ENCODE measurements at regions not wholly inside any gene's neighbourhood (a gene's known extent, or its start where the extent isn't known, plus 50 kb on each side); places are given as distances from the start of the nearest gene placed in this dataset.

- no peaks in the 10 kb centered on the region for H3K27me3 ChIP-seq (ENCODE audit: control insufficient read depth in 2 of 2, insufficient read depth in 2 of 2, low read length in 2 of 2)
- no peak overlapping the region for H3K27ac ChIP-seq (ENCODE audit: low read depth in 2 of 2, low read length in 2 of 2)
- H3K4me1 ChIP-seq (ENCODE audit: control insufficient read depth in 2 of 2, insufficient read depth in 2 of 2, low read length in 2 of 2) = no peaks in the 10 kb centered on the region
- no peaks in the 10 kb centered on the region for H3K9me3 ChIP-seq (ENCODE audit: control insufficient read depth in 2 of 2, low read length in 2 of 2)
- no peak overlapping the region for H3K9ac ChIP-seq (ENCODE audit: low read depth in 1 of 2, low read length in 2 of 2)
- H3K36me3 ChIP-seq (ENCODE audit: control insufficient read depth in 2 of 2, insufficient read depth in 2 of 2, low read length in 2 of 2) = no peaks in the 10 kb centered on the region
- no peak overlapping the region for H3K4me3 ChIP-seq (ENCODE audit: low read length in 2 of 2)
Observed at GRCh38 chrX:22424122-22424915, 151.6 kb downstream of the CBLL2 start.

- no peak overlapping the region for H3K4me3 ChIP-seq (ENCODE audit: low read length in 2 of 2)
- no peak overlapping the region for H3K9ac ChIP-seq (ENCODE audit: low read depth in 1 of 2, low read length in 2 of 2)
- H3K36me3 ChIP-seq (ENCODE audit: control insufficient read depth in 2 of 2, insufficient read depth in 2 of 2, low read length in 2 of 2) = no peaks in the 10 kb centered on the region
- H3K27ac ChIP-seq (ENCODE audit: low read depth in 2 of 2, low read length in 2 of 2) = no peak overlapping the region
- H3K27me3 ChIP-seq (ENCODE audit: control insufficient read depth in 2 of 2, insufficient read depth in 2 of 2, low read length in 2 of 2) = no peaks in the 10 kb centered on the region
- no peaks in the 10 kb centered on the region for H3K9me3 ChIP-seq (ENCODE audit: control insufficient read depth in 2 of 2, low read length in 2 of 2)
- H3K4me1 ChIP-seq (ENCODE audit: control insufficient read depth in 2 of 2, insufficient read depth in 2 of 2, low read length in 2 of 2) = no peaks in the 10 kb centered on the region
Observed at GRCh38 chrX:22424919-22425318, 152.2 kb downstream of the CBLL2 start.

- Histone ChIP-seq H3K4me1 (ENCODE audit: control insufficient read depth in 2 of 2, insufficient read depth in 2 of 2, low read length in 2 of 2) (no peaks in the 10 kb centered on the region), H3K27ac (ENCODE audit: low read depth in 2 of 2, low read length in 2 of 2) (no peak overlapping the region), H3K36me3 (ENCODE audit: control insufficient read depth in 2 of 2, insufficient read depth in 2 of 2, low read length in 2 of 2) (no peaks in the 10 kb centered on the region), H3K27me3 (ENCODE audit: control insufficient read depth in 2 of 2, insufficient read depth in 2 of 2, low read length in 2 of 2) (no peaks in the 10 kb centered on the region), H3K9ac (ENCODE audit: low read depth in 1 of 2, low read length in 2 of 2) (no peak overlapping the region), H3K9me3 (ENCODE audit: control insufficient read depth in 2 of 2, low read length in 2 of 2) (no peaks in the 10 kb centered on the region), H3K4me3 (ENCODE audit: low read length in 2 of 2) (no peak overlapping the region)
Observed at GRCh38 chrX:22429704-22430103, 157.0 kb downstream of the CBLL2 start.

DNA sequence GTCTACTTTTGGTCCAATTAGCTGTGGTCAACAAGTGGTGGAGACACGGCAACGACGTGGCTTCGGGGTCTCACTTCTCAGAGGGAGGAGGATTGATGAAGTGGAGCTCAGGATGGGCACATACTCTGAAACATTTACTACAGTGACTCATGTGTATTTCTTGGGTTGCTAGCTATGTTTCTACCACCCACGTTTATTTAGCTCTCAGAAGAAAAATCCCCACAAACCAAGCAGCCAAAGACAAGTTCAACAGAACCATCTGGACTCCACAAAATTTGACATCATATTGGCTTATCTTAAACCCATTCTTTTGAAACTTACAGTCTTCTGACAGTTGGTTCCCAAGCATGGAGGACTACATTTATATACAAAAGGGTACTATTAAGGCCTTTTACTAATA is 158.0 kb downstream of the CBLL2 start:
- H3K4me1 ChIP-seq (ENCODE audit: control insufficient read depth in 2 of 2, insufficient read depth in 2 of 2, low read length in 2 of 2) = no peaks in the 10 kb centered on the region
- no peaks in the 10 kb centered on the region for H3K9me3 ChIP-seq (ENCODE audit: control insufficient read depth in 2 of 2, low read length in 2 of 2)
- no peak overlapping the region for H3K4me3 ChIP-seq (ENCODE audit: low read length in 2 of 2)
- H3K9ac ChIP-seq (ENCODE audit: low read depth in 1 of 2, low read length in 2 of 2) = no peak overlapping the region
- H3K27me3 ChIP-seq (ENCODE audit: control insufficient read depth in 2 of 2, insufficient read depth in 2 of 2, low read length in 2 of 2) = no peaks in the 10 kb centered on the region
- H3K36me3 ChIP-seq (ENCODE audit: control insufficient read depth in 2 of 2, insufficient read depth in 2 of 2, low read length in 2 of 2) = no peaks in the 10 kb centered on the region
- H3K27ac ChIP-seq (ENCODE audit: low read depth in 2 of 2, low read length in 2 of 2) = no peak overlapping the region

GRCh38 chrX:22433292-22434070 is 160.8 kb downstream of the CBLL2 start:
- H3K9me3 ChIP-seq (ENCODE audit: control insufficient read depth in 2 of 2, low read length in 2 of 2) = no peaks in the 10 kb centered on the region
- no peak overlapping the region for H3K27ac ChIP-seq (ENCODE audit: low read depth in 2 of 2, low read length in 2 of 2)
- no peaks in the 10 kb centered on the region for H3K36me3 ChIP-seq (ENCODE audit: control insufficient read depth in 2 of 2, insufficient read depth in 2 of 2, low read length in 2 of 2)
- H3K9ac ChIP-seq (ENCODE audit: low read depth in 1 of 2, low read length in 2 of 2) = no peak overlapping the region
- H3K4me3 ChIP-seq (ENCODE audit: low read length in 2 of 2) = no peak overlapping the region
- no peaks in the 10 kb centered on the region for H3K4me1 ChIP-seq (ENCODE audit: control insufficient read depth in 2 of 2, insufficient read depth in 2 of 2, low read length in 2 of 2)
- H3K27me3 ChIP-seq (ENCODE audit: control insufficient read depth in 2 of 2, insufficient read depth in 2 of 2, low read length in 2 of 2) = no peaks in the 10 kb centered on the region

DNA sequence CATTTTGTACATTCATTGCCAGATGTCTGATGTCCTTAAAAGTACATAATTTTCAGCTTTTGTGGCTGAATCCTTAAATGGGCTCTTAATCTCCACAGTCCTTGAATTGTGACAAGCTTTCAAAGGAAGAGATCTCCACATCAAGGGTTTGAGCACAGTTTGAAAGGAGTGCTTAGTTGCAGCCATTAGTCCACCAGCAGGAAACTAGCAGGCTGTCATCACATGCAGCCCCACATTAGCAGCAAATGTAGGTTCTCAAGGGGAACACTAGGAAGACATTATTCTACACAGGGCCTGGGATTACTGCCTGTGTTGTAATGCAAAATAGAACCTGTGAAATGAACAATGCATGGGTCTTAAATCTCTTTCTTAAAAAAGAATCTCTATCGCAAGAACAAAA is 173.2 kb downstream of the CBLL2 start:
- H3K36me3 ChIP-seq (ENCODE audit: control insufficient read depth in 2 of 2, insufficient read depth in 2 of 2, low read length in 2 of 2) = no peaks in the 10 kb centered on the region
- H3K9ac ChIP-seq (ENCODE audit: low read depth in 1 of 2, low read length in 2 of 2) = no peak overlapping the region
- no peaks in the 10 kb centered on the region for H3K9me3 ChIP-seq (ENCODE audit: control insufficient read depth in 2 of 2, low read length in 2 of 2)
- H3K4me3 ChIP-seq (ENCODE audit: low read length in 2 of 2) = no peak overlapping the region
- H3K4me1 ChIP-seq (ENCODE audit: control insufficient read depth in 2 of 2, insufficient read depth in 2 of 2, low read length in 2 of 2) = no peaks in the 10 kb centered on the region
- H3K27ac ChIP-seq (ENCODE audit: low read depth in 2 of 2, low read length in 2 of 2) = no peak overlapping the region
- no peaks in the 10 kb centered on the region for H3K27me3 ChIP-seq (ENCODE audit: control insufficient read depth in 2 of 2, insufficient read depth in 2 of 2, low read length in 2 of 2)

GRCh38 chrX:22462959-22463358 is 190.2 kb downstream of the CBLL2 start:
- Histone ChIP-seq H3K9ac (ENCODE audit: low read depth in 1 of 2, low read length in 2 of 2) (no peak overlapping the region), H3K27me3 (ENCODE audit: control insufficient read depth in 2 of 2, insufficient read depth in 2 of 2, low read length in 2 of 2) (no peaks in the 10 kb centered on the region), H3K4me3 (ENCODE audit: low read length in 2 of 2) (no peak overlapping the region), H3K27ac (ENCODE audit: low read depth in 2 of 2, low read length in 2 of 2) (no peak overlapping the region), H3K36me3 (ENCODE audit: control insufficient read depth in 2 of 2, insufficient read depth in 2 of 2, low read length in 2 of 2) (no peaks in the 10 kb centered on the region), H3K9me3 (ENCODE audit: control insufficient read depth in 2 of 2, low read length in 2 of 2) (no peaks in the 10 kb centered on the region), H3K4me1 (ENCODE audit: control insufficient read depth in 2 of 2, insufficient read depth in 2 of 2, low read length in 2 of 2) (no peaks in the 10 kb centered on the region)

- Histone ChIP-seq H3K4me1 (ENCODE audit: control insufficient read depth in 2 of 2, insufficient read depth in 2 of 2, low read length in 2 of 2) (no peaks in the 10 kb centered on the region), H3K27ac (ENCODE audit: low read depth in 2 of 2, low read length in 2 of 2) (no peak overlapping the region), H3K36me3 (ENCODE audit: control insufficient read depth in 2 of 2, insufficient read depth in 2 of 2, low read length in 2 of 2) (no peaks in the 10 kb centered on the region), H3K9me3 (ENCODE audit: control insufficient read depth in 2 of 2, low read length in 2 of 2) (no peaks in the 10 kb centered on the region), H3K27me3 (ENCODE audit: control insufficient read depth in 2 of 2, insufficient read depth in 2 of 2, low read length in 2 of 2) (no peaks in the 10 kb centered on the region), H3K4me3 (ENCODE audit: low read length in 2 of 2) (no peak overlapping the region), H3K9ac (ENCODE audit: low read depth in 1 of 2, low read length in 2 of 2) (no peak overlapping the region)
Observed at GRCh38 chrX:22467571-22467970, 194.9 kb downstream of the CBLL2 start.

DNA sequence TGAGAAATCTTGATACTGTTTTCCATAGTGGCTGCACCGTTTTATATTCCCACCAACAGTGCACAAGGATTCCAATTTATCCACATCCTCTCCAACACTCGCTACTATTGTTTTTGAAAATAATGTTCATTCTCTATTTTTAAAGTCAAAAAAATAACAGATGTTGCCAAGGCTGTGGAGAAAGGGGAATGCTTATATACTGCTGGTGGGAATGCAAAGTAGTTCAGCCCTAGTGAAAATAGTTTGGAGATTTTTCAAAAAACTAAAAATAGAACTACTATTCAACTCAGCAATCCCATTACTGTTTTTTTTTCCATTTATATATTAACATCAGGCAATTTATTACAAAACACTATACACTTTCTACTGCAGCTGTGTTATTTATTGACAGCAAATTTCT is 208.7 kb downstream of the CBLL2 start:
- no peaks in the 10 kb centered on the region for H3K36me3 ChIP-seq (ENCODE audit: control insufficient read depth in 2 of 2, insufficient read depth in 2 of 2, low read length in 2 of 2)
- no peak overlapping the region for H3K27ac ChIP-seq (ENCODE audit: low read depth in 2 of 2, low read length in 2 of 2)
- H3K27me3 ChIP-seq (ENCODE audit: control insufficient read depth in 2 of 2, insufficient read depth in 2 of 2, low read length in 2 of 2) = no peaks in the 10 kb centered on the region
- H3K9me3 ChIP-seq (ENCODE audit: control insufficient read depth in 2 of 2, low read length in 2 of 2) = peaks cover 0 to 7% of the 10 kb centered on the region in 2 donors
- H3K4me3 ChIP-seq (ENCODE audit: low read length in 2 of 2) = no peak overlapping the region
- no peaks in the 10 kb centered on the region for H3K4me1 ChIP-seq (ENCODE audit: control insufficient read depth in 2 of 2, insufficient read depth in 2 of 2, low read length in 2 of 2)
- H3K9ac ChIP-seq (ENCODE audit: low read depth in 1 of 2, low read length in 2 of 2) = no peak overlapping the region

- Histone ChIP-seq H3K27me3 (ENCODE audit: control insufficient read depth in 2 of 2, insufficient read depth in 2 of 2, low read length in 2 of 2) (no peaks in the 10 kb centered on the region), H3K4me1 (ENCODE audit: control insufficient read depth in 2 of 2, insufficient read depth in 2 of 2, low read length in 2 of 2) (no peaks in the 10 kb centered on the region), H3K9me3 (ENCODE audit: control insufficient read depth in 2 of 2, low read length in 2 of 2) (no peaks in the 10 kb centered on the region), H3K27ac (ENCODE audit: low read depth in 2 of 2, low read length in 2 of 2) (no peak overlapping the region), H3K9ac (ENCODE audit: low read depth in 1 of 2, low read length in 2 of 2) (no peak overlapping the region), H3K36me3 (ENCODE audit: control insufficient read depth in 2 of 2, insufficient read depth in 2 of 2, low read length in 2 of 2) (no peaks in the 10 kb centered on the region), H3K4me3 (ENCODE audit: low read length in 2 of 2) (no peak overlapping the region)
Observed at GRCh38 chrX:22486296-22486695, 213.6 kb downstream of the CBLL2 start.

Measured in mucosa of rectum (tissue), 2 donors.